ENCODE measurements at regions not wholly inside any gene's neighbourhood (a gene's known extent, or its start where the extent isn't known, plus 50 kb on each side); places are given as distances from the start of the nearest gene placed in this dataset.

GRCh38 chr10:15462253-15462897 is 91.3 kb upstream of the FAM171A1 start:
- TF ChIP-seq CTCF (IDR thresholded peaks at IDR 0.05): no peak
- peak overlapping the region; percentile 68 to 80 for H3K27ac ChIP-seq
- H3K4me3 ChIP-seq: no peak overlapping the region
- no peaks in the 10 kb centered on the region for H3K9me3 ChIP-seq
- ATAC-seq (ENCODE audit: insufficient number of reproducible peaks, low FRiP score, low read depth): no peak
- no peaks in the 10 kb centered on the region for H3K27me3 ChIP-seq (replicated peaks; ENCODE audit: insufficient read depth)
- DNase-seq (ENCODE audit: low spot score): no peak
- H3K4me1 ChIP-seq (ENCODE audit: control insufficient read depth in 1 of 2, low read depth in 2 of 2): peaks cover 8 to 31% of the 10 kb centered on the region in 2 donors
- H3K36me3 ChIP-seq: no peaks in the 10 kb centered on the region

GRCh38 chr10:15461353-15462108 is 90.4 kb upstream of the FAM171A1 start:
- ATAC-seq (ENCODE audit: insufficient number of reproducible peaks, low FRiP score, low read depth): peak; percentile 62
- Histone ChIP-seq H3K9me3 (no peaks in the 10 kb centered on the region), H3K36me3 (no peaks in the 10 kb centered on the region), H3K27ac (peak overlapping the region; percentile 68 to 80), H3K4me3 (no peak overlapping the region), H3K4me1 (ENCODE audit: control insufficient read depth in 1 of 2, low read depth in 2 of 2) (peaks cover 8 to 31% of the 10 kb centered on the region in 2 donors), H3K27me3 (replicated peaks; ENCODE audit: insufficient read depth) (no peaks in the 10 kb centered on the region)
- no peak for DNase-seq (ENCODE audit: low spot score)
- no peak for TF ChIP-seq CTCF (IDR thresholded peaks at IDR 0.05)

- H3K27ac ChIP-seq: peak overlapping the region in 1 of 2 donors; percentile 68
- DNase-seq (ENCODE audit: low spot score) (no peak), ATAC-seq (ENCODE audit: insufficient number of reproducible peaks, low FRiP score, low read depth) (no peak)
- TF ChIP-seq CTCF (IDR thresholded peaks at IDR 0.05): no peak
- no peaks in the 10 kb centered on the region for H3K27me3 ChIP-seq (replicated peaks; ENCODE audit: insufficient read depth)
- H3K4me1 ChIP-seq (ENCODE audit: control insufficient read depth in 1 of 2, low read depth in 2 of 2): peaks cover 8 to 29% of the 10 kb centered on the region in 2 donors
- no peaks in the 10 kb centered on the region for H3K9me3 ChIP-seq
- no peaks in the 10 kb centered on the region for H3K36me3 ChIP-seq
- no peak overlapping the region for H3K4me3 ChIP-seq
Observed at GRCh38 chr10:15460661-15461060, 89.6 kb upstream of the FAM171A1 start.

GRCh38 chr10:15459218-15459617 is 88.1 kb upstream of the FAM171A1 start:
- no peak overlapping the region for H3K4me3 ChIP-seq
- H3K27me3 ChIP-seq (replicated peaks; ENCODE audit: insufficient read depth): no peaks in the 10 kb centered on the region
- ATAC-seq (ENCODE audit: insufficient number of reproducible peaks, low FRiP score, low read depth): no peak
- H3K36me3 ChIP-seq: no peaks in the 10 kb centered on the region
- no peak overlapping the region for H3K27ac ChIP-seq
- no peak for DNase-seq (ENCODE audit: low spot score)
- H3K9me3 ChIP-seq: no peaks in the 10 kb centered on the region
- H3K4me1 ChIP-seq (ENCODE audit: control insufficient read depth in 1 of 2, low read depth in 2 of 2): peaks cover 8 to 20% of the 10 kb centered on the region in 2 donors
- TF ChIP-seq CTCF (IDR thresholded peaks at IDR 0.05): no peak

- DNase-seq (ENCODE audit: low spot score) (no peak), ATAC-seq (ENCODE audit: insufficient number of reproducible peaks, low FRiP score, low read depth) (no peak)
- H3K9me3 ChIP-seq: no peaks in the 10 kb centered on the region
- no peak overlapping the region for H3K4me3 ChIP-seq
- H3K4me1 ChIP-seq (ENCODE audit: control insufficient read depth in 1 of 2, low read depth in 2 of 2): peaks cover 8 to 19% of the 10 kb centered on the region in 2 donors
- H3K27me3 ChIP-seq (replicated peaks; ENCODE audit: insufficient read depth): no peaks in the 10 kb centered on the region
- TF ChIP-seq CTCF (IDR thresholded peaks at IDR 0.05): no peak
- H3K36me3 ChIP-seq: no peaks in the 10 kb centered on the region
- H3K27ac ChIP-seq: no peak overlapping the region
Observed at GRCh38 chr10:15457382-15457781, 86.3 kb upstream of the FAM171A1 start.
